A549 (cell line): ENCODE measurements at regions not wholly inside any gene's neighbourhood (a gene's known extent, or its start where the extent isn't known, plus 50 kb on each side); places are given as distances from the start of the nearest gene placed in this dataset.

Source experiments
- ATAC-seq, 2 experiments: fragments of 200-7000 bp in 1 of 2; fragments of >200 bp in 1 of 2; cut with Nextera tagmentation in 1 of 2; cut with Tn5 transposase in 1 of 2; 3 replicates each; pipeline versions ENCODE4 v1.8.0 to v1.9.1; 2018 to 2020; ENCODE audit warnings: mild to moderate bottlenecking in 1 of 2, moderate library complexity in 1 of 2
- CTCF ChIA-PET: fragments of 300-600 bp; sonication (Branson Sonifier 250); formaldehyde crosslinking; extraction: SDS; loops from one replicate; lab custom pipeline; 2021; ENCODE audit warnings: antibody characterized with exemption, inconsistent platforms; lab: Yijun Ruan, JAX
- POLR2A ChIA-PET: fragments of 350-600 bp; formaldehyde crosslinking; extraction: SDS; loops from one replicate; lab custom pipeline; 2021; ENCODE audit warnings: antibody characterized with exemption, inconsistent platforms; lab: Yijun Ruan, JAX
- DNase-seq, 2 experiments: peaks; one replicate each; pipeline versions ENCODE4 v3.0.0 to v3.0.0-alpha.2; 2011 to 2016; ENCODE audit warnings: low read depth in 1 of 2, low spot score in 1 of 2
- FAIRE-seq: peaks from 2 replicates; lab custom pipeline; 2011; peaks lifted over from hg19 to GRCh38; lab: Jason Lieb, UNC
- H3K27ac ChIP-seq, 2 experiments: fragments of >200 bp; sonication (Bioruptor Twin); formaldehyde crosslinking; 3 replicates each; pipeline ENCODE4 v1.5.1; 2016 to 2017
- H3K4me1 ChIP-seq: fragments of >200 bp; sonication (Bioruptor Twin); formaldehyde crosslinking; 3 replicates; pipeline ENCODE4 v1.6.1; 2016
- H3K4me2 ChIP-seq: fragments of >200 bp; sonication (Bioruptor Twin); formaldehyde crosslinking; 3 replicates; pipeline ENCODE4 v1.6.1; 2016
- H3K4me3 ChIP-seq: fragments of >200 bp; sonication (Bioruptor Twin); formaldehyde crosslinking; 3 replicates; pipeline ENCODE4 v1.5.1; 2016
- H3K9me3 ChIP-seq: fragments of >200 bp; sonication (Bioruptor Twin); formaldehyde crosslinking; 3 replicates; pipeline ENCODE4 v1.6.1; 2016
- BHLHE40 ChIP-seq: IDR thresholded peaks from 2 replicates; pipeline ENCODE4 v1.6.1; 2012; ENCODE audit warnings: low read depth, low read length, inconsistent platforms
- CTCF ChIP-seq: fragments of >200 bp; sonication (Bioruptor Twin); formaldehyde crosslinking; IDR thresholded peaks from 3 replicates; pipeline ENCODE4 v1.5.1; 2016
- EHF ChIP-seq: fragments of 250-450 bp; sonication (Bioruptor Pico); IDR thresholded peaks from 2 replicates; pipeline ENCODE4 v1.5.0; 2020; ENCODE audit warnings: mild to moderate bottlenecking
- EP300 ChIP-seq, 2 experiments: fragments of >200 bp; sonication (Bioruptor Twin); formaldehyde crosslinking; IDR thresholded peaks; 2 replicates in 1 of 2; 3 replicates in 1 of 2; pipeline ENCODE4 v1.6.1; 2016 to 2017
- FOSB ChIP-seq: fragments of 250-450 bp; sonication (Bioruptor Pico); IDR thresholded peaks from 2 replicates; pipeline ENCODE4 v1.5.0; 2020; ENCODE audit warnings: mild to moderate bottlenecking, moderate library complexity
- FOSL2 ChIP-seq, 2 experiments: fragments of 450-650 bp in 1 of 2; fragments of >200 bp in 1 of 2; sonication (Bioruptor Twin) in 1 of 2; formaldehyde crosslinking; IDR thresholded peaks; 2 replicates each; pipeline versions ENCODE4 v1.5.0 to v1.6.1; 2016 to 2020; ENCODE audit warnings: mild to moderate bottlenecking in 1 of 2, moderate library complexity in 1 of 2
- FOXS1 ChIP-seq: fragments of 250-450 bp; sonication (Bioruptor Pico); IDR thresholded peaks from 2 replicates; pipeline ENCODE4 v1.5.0; 2020; ENCODE audit warnings: mild to moderate bottlenecking, moderate library complexity
- HDAC2 ChIP-seq: fragments of 200-600 bp; sonication (generic); IDR thresholded peaks from 2 replicates; pipeline ENCODE4 v1.6.1; 2016
- HEYL ChIP-seq: fragments of 250-450 bp; sonication (Bioruptor Pico); IDR thresholded peaks from 2 replicates; pipeline ENCODE4 v1.8.0; 2021; ENCODE audit warnings: mild to moderate bottlenecking, moderate library complexity
- HOXA7 ChIP-seq: fragments of 250-450 bp; sonication (Bioruptor Pico); IDR thresholded peaks from 2 replicates; pipeline ENCODE4 v1.5.0; 2020; ENCODE audit warnings: mild to moderate bottlenecking, moderate library complexity
- HOXB13 ChIP-seq: fragments of 250-450 bp; sonication (Bioruptor Pico); IDR thresholded peaks from 2 replicates; pipeline ENCODE4 v1.5.0; 2020; ENCODE audit warnings: low read depth, mild to moderate bottlenecking, moderate library complexity
- HOXB5 ChIP-seq: fragments of 250-450 bp; sonication (Bioruptor Pico); IDR thresholded peaks from 2 replicates; pipeline ENCODE4 v1.5.0; 2020; ENCODE audit warnings: mild to moderate bottlenecking, moderate library complexity
- KDM1A ChIP-seq: fragments of 200-600 bp; sonication (generic); IDR thresholded peaks from 2 replicates; pipeline ENCODE4 v1.6.1; 2016; ENCODE audit warnings: low read depth, mild to moderate bottlenecking
- MAFK ChIP-seq: fragments of 450-650 bp; IDR thresholded peaks from 2 replicates; pipeline ENCODE4 v1.6.1; 2014; ENCODE audit not compliant: partially characterized antibody
- MAZ ChIP-seq: fragments of 150-350 bp; IDR thresholded peaks from 2 replicates; pipeline ENCODE4 v1.6.1; 2014; ENCODE audit warnings: antibody characterized with exemption, low read depth, low read length, borderline replicate concordance
- NFE2L2 ChIP-seq: fragments of 150-350 bp; conservative IDR thresholded peaks from 2 replicates; pipeline ENCODE4 v1.6.1; 2014; ENCODE audit warnings: low read length
- NPAS2 ChIP-seq: fragments of 250-450 bp; sonication (Bioruptor Pico); IDR thresholded peaks from 2 replicates; pipeline ENCODE4 v1.8.0; 2022; ENCODE audit warnings: mild to moderate bottlenecking, moderate library complexity, borderline replicate concordance
- NR3C1 ChIP-seq: fragments of >200 bp; sonication (Bioruptor Twin); formaldehyde crosslinking; IDR thresholded peaks from 3 replicates; pipeline ENCODE4 v1.6.1; 2017
- PHF8 ChIP-seq: fragments of 200-600 bp; sonication (generic); IDR thresholded peaks from 2 replicates; pipeline ENCODE4 v1.6.1; 2016; ENCODE audit warnings: low read depth, mild to moderate bottlenecking, antibody characterized with exemption, moderate library complexity, borderline replicate concordance
- POLR2A ChIP-seq: IDR thresholded peaks from 2 replicates; pipeline ENCODE4 v1.6.1; 2012; ENCODE audit warnings: mild to moderate bottlenecking, low read length
- RAD21 ChIP-seq, 2 experiments: fragments of >200 bp in 1 of 2; sonication (Bioruptor Twin) in 1 of 2; formaldehyde crosslinking in 1 of 2; IDR thresholded peaks in 1 of 2; conservative IDR thresholded peaks in 1 of 2; 2 replicates in 1 of 2; 3 replicates in 1 of 2; pipeline ENCODE4 v1.6.1; 2012 to 2018; ENCODE audit warnings: inconsistent platforms in 1 of 2
- RCOR1 ChIP-seq: fragments of 150-350 bp; IDR thresholded peaks from 2 replicates; pipeline ENCODE4 v1.6.1; 2014; ENCODE audit warnings: antibody characterized with exemption, low read length, low read depth
- REST ChIP-seq: fragments of 200-600 bp; sonication (generic); IDR thresholded peaks from 2 replicates; pipeline ENCODE4 v1.6.1; 2016; ENCODE audit warnings: antibody characterized with exemption, mild to moderate bottlenecking, moderate library complexity
- RFX5 ChIP-seq: fragments of 450-650 bp; IDR thresholded peaks from 2 replicates; pipeline ENCODE4 v1.7.1; 2014; ENCODE audit warnings: antibody characterized with exemption, mild to moderate bottlenecking, moderate library complexity
- ZFP36 ChIP-seq: fragments of 450-650 bp; IDR thresholded peaks from 2 replicates; pipeline ENCODE4 v1.6.1; 2014; ENCODE audit warnings: borderline replicate concordance; ENCODE audit not compliant: partially characterized antibody
- ZSCAN20 ChIP-seq: fragments of 250-450 bp; sonication (Bioruptor Pico); IDR thresholded peaks from 2 replicates; pipeline ENCODE4 v1.8.0; 2022; ENCODE audit warnings: mild to moderate bottlenecking, moderate library complexity
- WGBS: methylation state at CpG from one replicate; pipeline ENCODE4 v1.1.6; 2017; ENCODE audit errors: missing lambda C conversion rate; 5-methylcytosine and 5-hydroxymethylcytosine counted together
- TF ChIP-seq, protein P1 (sequence below): fragments of 250-450 bp; sonication (Bioruptor Pico); IDR thresholded peaks from 2 replicates; pipeline ENCODE4 v1.5.0; 2020; ENCODE audit warnings: low read depth, mild to moderate bottlenecking, moderate library complexity
- TF ChIP-seq, protein P2 (sequence below): fragments of 250-450 bp; sonication (Bioruptor Pico); IDR thresholded peaks from 2 replicates; pipeline ENCODE4 v1.5.0; 2021; ENCODE audit warnings: mild to moderate bottlenecking, moderate library complexity, borderline replicate concordance
- TF ChIP-seq, protein P3 (sequence below): IDR thresholded peaks from 2 replicates; pipeline ENCODE4 v1.6.1; 2012

GRCh38 chr3:146680617-146681016, 75.5 kb upstream of the PLSCR5 start:
- DNase-seq: no peak
- Histone ChIP-seq H3K4me3 (no peak overlapping the region), H3K9me3 (no peaks in the 10 kb centered on the region), H3K27ac (no peak overlapping the region), H3K4me1 (no peaks in the 10 kb centered on the region), H3K4me2 (no peak overlapping the region)
- no peak for TF ChIP-seq CTCF
- TF ChIP-seq EP300 (IDR thresholded peaks at IDR 0.05): no peak
- TF ChIP-seq, protein P1, sequence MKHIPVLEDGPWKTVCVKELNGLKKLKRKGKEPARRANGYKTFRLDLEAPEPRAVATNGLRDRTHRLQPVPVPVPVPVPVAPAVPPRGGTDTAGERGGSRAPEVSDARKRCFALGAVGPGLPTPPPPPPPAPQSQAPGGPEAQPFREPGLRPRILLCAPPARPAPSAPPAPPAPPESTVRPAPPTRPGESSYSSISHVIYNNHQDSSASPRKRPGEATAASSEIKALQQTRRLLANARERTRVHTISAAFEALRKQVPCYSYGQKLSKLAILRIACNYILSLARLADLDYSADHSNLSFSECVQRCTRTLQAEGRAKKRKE (CRISPR knock-in tag): no peak
- TF ChIP-seq HEYL: no peak
- TF ChIP-seq FOXS1 (CRISPR knock-in tag): no peak
- TF ChIP-seq NR3C1: no peak
- TF ChIP-seq NFE2L2: no peak
- TF ChIP-seq ZSCAN20: no peak
- TF ChIP-seq NPAS2 (CRISPR knock-in tag): no peak
- no peak for TF ChIP-seq MAZ
- TF ChIP-seq RFX5: no peak
- TF ChIP-seq POLR2A: no peak
- no peak for TF ChIP-seq HOXA7 (CRISPR knock-in tag)
- TF ChIP-seq KDM1A: no peak
- TF ChIP-seq FOSB (CRISPR knock-in tag): no peak
- TF ChIP-seq, protein P2, sequence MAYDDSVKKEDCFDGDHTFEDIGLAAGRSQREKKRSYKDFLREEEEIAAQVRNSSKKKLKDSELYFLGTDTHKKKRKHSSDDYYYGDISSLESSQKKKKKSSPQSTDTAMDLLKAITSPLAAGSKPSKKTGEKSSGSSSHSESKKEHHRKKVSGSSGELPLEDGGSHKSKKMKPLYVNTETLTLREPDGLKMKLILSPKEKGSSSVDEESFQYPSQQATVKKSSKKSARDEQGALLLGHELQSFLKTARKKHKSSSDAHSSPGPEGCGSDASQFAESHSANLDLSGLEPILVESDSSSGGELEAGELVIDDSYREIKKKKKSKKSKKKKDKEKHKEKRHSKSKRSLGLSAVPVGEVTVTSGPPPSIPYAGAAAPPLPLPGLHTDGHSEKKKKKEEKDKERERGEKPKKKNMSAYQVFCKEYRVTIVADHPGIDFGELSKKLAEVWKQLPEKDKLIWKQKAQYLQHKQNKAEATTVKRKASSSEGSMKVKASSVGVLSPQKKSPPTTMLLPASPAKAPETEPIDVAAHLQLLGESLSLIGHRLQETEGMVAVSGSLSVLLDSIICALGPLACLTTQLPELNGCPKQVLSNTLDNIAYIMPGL (CRISPR knock-in tag): no peak
- TF ChIP-seq RCOR1: no peak
- TF ChIP-seq PHF8: no peak
- no peak for TF ChIP-seq HOXB5 (CRISPR knock-in tag)
- no peak for TF ChIP-seq FOSL2 (IDR thresholded peaks at IDR 0.05)
- TF ChIP-seq FOSL2 (CRISPR knock-in tag; IDR thresholded peaks at IDR 0.05): no peak
- 15% methylated on average over 4 of the region's 4 CpGs for WGBS
- FAIRE-seq: no peak
- ChIA-PET CTCF (no interaction called here), POLR2A (no interaction called here)
- ATAC-seq: no peak

GRCh38 chr3:146679995-146680394, 74.8 kb upstream of the PLSCR5 start:
- no peaks in the 10 kb centered on the region for H3K9me3 ChIP-seq
- no peak overlapping the region for H3K27ac ChIP-seq
- CTCF ChIA-PET: no interaction called here
- no peak overlapping the region for H3K4me2 ChIP-seq
- ATAC-seq: no peak
- H3K4me3 ChIP-seq: no peak overlapping the region
- no peak for TF ChIP-seq HDAC2
- no peak for TF ChIP-seq NFE2L2
- TF ChIP-seq MAFK: no peak
- TF ChIP-seq EHF (CRISPR knock-in tag): no peak
- TF ChIP-seq, protein P3, sequence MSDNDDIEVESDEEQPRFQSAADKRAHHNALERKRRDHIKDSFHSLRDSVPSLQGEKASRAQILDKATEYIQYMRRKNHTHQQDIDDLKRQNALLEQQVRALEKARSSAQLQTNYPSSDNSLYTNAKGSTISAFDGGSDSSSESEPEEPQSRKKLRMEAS: no peak
- TF ChIP-seq RAD21 (conservative IDR thresholded peaks at IDR 0.05 in 1 of 2, IDR thresholded peaks at IDR 0.05 in 1 of 2): no peak
- no peak for TF ChIP-seq RCOR1
- TF ChIP-seq REST: no peak
- TF ChIP-seq BHLHE40: no peak
- TF ChIP-seq ZFP36: no peak
- TF ChIP-seq KDM1A: no peak
- no peak for TF ChIP-seq HOXB13 (CRISPR knock-in tag)
- POLR2A ChIA-PET: no interaction called here
- FAIRE-seq: no peak
- WGBS: 7% methylated on average over 3 of the region's 3 CpGs
- no peak for DNase-seq
- no peaks in the 10 kb centered on the region for H3K4me1 ChIP-seq
